Lower leg skin (tissue), 4 donors: ENCODE measurements at regions not wholly inside any gene's neighbourhood (a gene's known extent, or its start where the extent isn't known, plus 50 kb on each side); places are given as distances from the start of the nearest gene placed in this dataset.

Experiments
- DNase-seq, 2 donors: peaks; one replicate each; pipeline ENCODE4 v3.0.0-alpha.2; 2019; ENCODE audit warnings: low spot score in 2 of 2
- H3K4me3 ChIP-seq: fragments of 200-600 bp; sonication (generic); 2 replicates; pipeline ENCODE4 v1.5.1; 2017; ENCODE audit warnings: mild to moderate bottlenecking, low read depth; ENCODE audit not compliant: poor library complexity, severe bottlenecking
- CTCF ChIP-seq, 3 donors: fragments of 450-650 bp; IDR thresholded peaks; one replicate each; pipeline ENCODE4 v1.5.1; 2016; ENCODE audit warnings: antibody characterized with exemption in 3 of 3, mild to moderate bottlenecking in 3 of 3, moderate library complexity in 2 of 3
- POLR2A ChIP-seq, 2 donors: fragments of 450-650 bp; IDR thresholded peaks; one replicate each; pipeline ENCODE4 v1.6.1; 2016 to 2017; ENCODE audit warnings: antibody characterized with exemption in 2 of 2, mild to moderate bottlenecking in 1 of 2, moderate library complexity in 1 of 2
- WGBS, 2 donors: methylation state at CpG; one replicate each; pipeline ENCODE4 v1.1.5; 2018; 5-methylcytosine and 5-hydroxymethylcytosine counted together
- intact Hi-C: fragments of 100-400 bp; cut with DNase I; formaldehyde crosslinking; loops from one replicate; pipeline ENCODE4 v1.15.0; 2023; ENCODE audit warnings: low total_unique reads

GRCh38 chr21:28598214-28598613 lies 394.5 kb downstream of the LTN1 start:
- intact Hi-C loops, result no loop called here
- DNase-seq, result no peak
- no peak overlapping the region for H3K4me3 ChIP-seq
- TF ChIP-seq CTCF (IDR thresholded peaks at IDR 0.05) (no peak), POLR2A (IDR thresholded peaks at IDR 0.05) (no peak)
- WGBS, 2 donors, result 66% methylated on average over 3 of the region's 3 CpGs

- 46 to 53% methylated on average over 6 of the region's 6 CpGs for WGBS, 2 donors
- DNase-seq, result no peak
- intact Hi-C loops, result no loop called here
- TF ChIP-seq POLR2A (IDR thresholded peaks at IDR 0.05), result no peak
- H3K4me3 ChIP-seq, result no peak overlapping the region
These were observed 400.3 kb downstream of the LTN1 start for GRCh38 chr21:28592205-28592865.

GRCh38 chr21:28590676-28591075 lies 402.0 kb downstream of the LTN1 start:
- intact Hi-C loops, result no loop called here
- WGBS, 2 donors, result 25 to 37% methylated on average over 3 of the region's 3 CpGs
- no peak for TF ChIP-seq POLR2A (IDR thresholded peaks at IDR 0.05)
- no peak for TF ChIP-seq CTCF (IDR thresholded peaks at IDR 0.05)
- no peak overlapping the region for H3K4me3 ChIP-seq
- no peak for DNase-seq

GRCh38 chr21:28590026-28590425 lies 402.7 kb downstream of the LTN1 start:
- DNase-seq, result no peak
- 51 to 97% methylated on average over 2 of the region's 2 CpGs for WGBS, 2 donors
- intact Hi-C loops, result no loop called here

GRCh38 chr21:28588997-28589396 lies 403.7 kb downstream of the LTN1 start:
- WGBS, 2 donors, result 90 to 100% methylated on average over 1 of the region's 1 CpG
- H3K4me3 ChIP-seq, result no peak overlapping the region
- TF ChIP-seq POLR2A (IDR thresholded peaks at IDR 0.05), result no peak
- no peak for TF ChIP-seq CTCF (IDR thresholded peaks at IDR 0.05)
- intact Hi-C loops, result no loop called here
- DNase-seq, result no peak

More at GRCh38 chr21:28590026-28590425, 402.7 kb downstream of the LTN1 start:
- TF ChIP-seq CTCF (IDR thresholded peaks at IDR 0.05) (no peak), POLR2A (IDR thresholded peaks at IDR 0.05) (no peak)
- H3K4me3 ChIP-seq, result no peak overlapping the region

- no peak for DNase-seq
- WGBS, 2 donors, result 38 to 42% methylated on average over 1 of the region's 1 CpG
- TF ChIP-seq POLR2A (IDR thresholded peaks at IDR 0.05) (no peak), CTCF (IDR thresholded peaks at IDR 0.05) (no peak)
- H3K4me3 ChIP-seq, result no peak overlapping the region
- intact Hi-C loops, result no loop called here
These were observed 404.9 kb downstream of the LTN1 start for GRCh38 chr21:28587748-28588147.
